ENCODE measurements at regions not wholly inside any gene's neighbourhood (a gene's known extent, or its start where the extent isn't known, plus 50 kb on each side); places are given as distances from the start of the nearest gene placed in this dataset.
"Not testable (repeated sequence)": the region's sequence is repeated elsewhere in the genome, so short reads cannot be mapped to it uniquely, and the experiment has no call there.

DNA sequence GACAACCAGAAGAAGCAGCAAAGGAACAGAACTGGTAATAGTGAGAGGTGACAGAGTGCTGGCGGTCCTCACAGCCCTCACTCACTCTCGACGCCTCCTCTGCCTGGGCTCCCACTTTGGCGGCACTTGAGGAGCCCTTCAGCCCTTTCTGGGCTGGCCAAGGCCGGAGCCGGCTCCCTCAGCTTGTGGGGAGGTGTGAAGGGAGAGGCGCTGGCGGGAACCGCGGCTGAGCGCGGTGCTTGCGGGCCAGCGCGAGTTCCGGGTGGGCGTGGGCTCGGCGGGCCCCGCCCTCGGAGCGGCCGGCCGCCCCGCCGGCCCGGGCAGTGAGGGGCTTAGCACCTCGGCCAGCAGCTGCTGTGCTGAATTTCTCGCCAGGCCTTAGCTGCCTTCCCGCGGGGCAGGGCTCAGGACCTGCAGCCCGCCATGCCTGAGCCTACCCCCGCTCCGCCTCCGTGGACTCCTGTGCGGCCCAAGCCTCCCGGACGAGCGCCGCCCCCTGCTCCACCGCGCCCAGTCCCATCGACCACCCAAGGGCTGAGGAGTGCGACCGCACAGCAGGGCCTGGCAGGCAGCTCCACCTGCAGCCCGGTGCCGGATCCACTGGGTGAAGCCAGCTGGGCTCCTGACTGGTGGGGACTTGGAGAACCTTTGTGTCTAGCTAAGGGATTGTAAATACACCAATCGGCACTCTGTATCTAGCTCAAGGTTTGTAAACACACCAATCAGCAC, 366.0 kb downstream of the DNAH5 start:
- H3K4me3 Mint-ChIP-seq; H3K36me3 Mint-ChIP-seq (ENCODE audit: insufficient read depth in 1 of 3, low read depth in 3 of 3); H3K23ac ChIP-seq (ENCODE audit: insufficient read length, low read depth, low read length); H3K4me1 Mint-ChIP-seq; H3K27me3 ChIP-seq (ENCODE audit: insufficient read depth, low read length); H2AFZ ChIP-seq (ENCODE audit: low read length); H2BK12ac ChIP-seq (ENCODE audit: insufficient read length, low read depth, low read length); H3K27ac ChIP-seq (ENCODE audit: insufficient read length, low read depth, low read length); H3K9me3 ChIP-seq (ENCODE audit: control insufficient read depth, low read depth, low read length); H3K56ac ChIP-seq (ENCODE audit: insufficient read length, low read depth, low read length); H3K27me3 Mint-ChIP-seq (ENCODE audit: low read depth); H3K18ac ChIP-seq (ENCODE audit: insufficient read length, low read depth, low read length); H2BK120ac ChIP-seq (ENCODE audit: low read depth, low read length, poor library complexity, severe bottlenecking); H3K14ac ChIP-seq (ENCODE audit: insufficient read depth, low read length); H4K91ac ChIP-seq (ENCODE audit: insufficient read length, low read depth, low read length); H2BK20ac ChIP-seq (ENCODE audit: low read depth, low read length, poor library complexity, severe bottlenecking); DNase-seq; H4K20me1 ChIP-seq (ENCODE audit: control insufficient read depth, insufficient read depth, insufficient read length); H3K27ac Mint-ChIP-seq; H3K9me3 Mint-ChIP-seq; H4K5ac ChIP-seq (ENCODE audit: insufficient read length, low read depth, low read length); H2BK15ac ChIP-seq (ENCODE audit: low read depth, low read length); H3K4me2 ChIP-seq (ENCODE audit: insufficient read depth, insufficient read length, low read length); H3T11ph ChIP-seq (ENCODE audit: low read length); H3K79me1 ChIP-seq (ENCODE audit: insufficient read depth, low read depth, low read length, poor library complexity, severe bottlenecking); H3K4me1 ChIP-seq (ENCODE audit: insufficient read depth, low read length); H3K23me2 ChIP-seq (ENCODE audit: insufficient read length, low read depth, low read length, poor library complexity, severe bottlenecking); H3K4ac ChIP-seq (ENCODE audit: low read depth, low read length); H3K9ac ChIP-seq (ENCODE audit: extremely low read depth, insufficient read length, low read length); H3K79me2 ChIP-seq (ENCODE audit: insufficient read depth, low read length); H4K8ac ChIP-seq (replicated peaks; ENCODE audit: insufficient read length, low read depth, low read length); H2BK5ac ChIP-seq (ENCODE audit: insufficient read length, low read length); H2AK5ac ChIP-seq (ENCODE audit: insufficient read length, low read length): not testable (repeated sequence)
- WGBS (ENCODE audit: extremely low coverage, insufficient read length, low lambda C conversion rate): no CpG with 5 or more reads among the region's 48 CpGs
